ENCODE measurements at regions not wholly inside any gene's neighbourhood (a gene's known extent, or its start where the extent isn't known, plus 50 kb on each side); places are given as distances from the start of the nearest gene placed in this dataset.

DNA sequence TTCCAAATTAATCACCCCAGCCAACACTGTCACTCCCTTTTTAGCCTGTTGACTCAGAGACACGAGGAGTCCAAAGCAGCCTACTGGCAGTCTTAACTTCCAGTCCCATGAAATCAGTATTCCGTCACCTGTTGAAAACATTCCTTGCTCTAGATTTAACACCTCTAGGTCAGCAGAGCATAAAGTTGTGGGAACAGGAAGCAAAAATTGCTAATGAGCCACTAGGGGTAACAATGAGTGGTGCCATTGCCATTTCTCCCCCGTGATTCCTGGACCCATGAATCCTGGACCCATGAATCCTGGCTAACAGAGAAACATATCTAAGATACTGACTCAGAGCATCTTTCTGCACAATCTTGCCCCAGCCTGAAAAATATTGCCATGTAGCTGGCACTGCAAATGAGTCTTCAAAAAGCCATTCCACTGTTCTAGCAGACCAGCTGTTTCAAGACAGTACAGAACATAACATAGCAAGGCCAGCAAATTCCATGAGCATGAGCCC is 252.7 kb upstream of the PTER start:
- TF ChIP-seq, protein P1, sequence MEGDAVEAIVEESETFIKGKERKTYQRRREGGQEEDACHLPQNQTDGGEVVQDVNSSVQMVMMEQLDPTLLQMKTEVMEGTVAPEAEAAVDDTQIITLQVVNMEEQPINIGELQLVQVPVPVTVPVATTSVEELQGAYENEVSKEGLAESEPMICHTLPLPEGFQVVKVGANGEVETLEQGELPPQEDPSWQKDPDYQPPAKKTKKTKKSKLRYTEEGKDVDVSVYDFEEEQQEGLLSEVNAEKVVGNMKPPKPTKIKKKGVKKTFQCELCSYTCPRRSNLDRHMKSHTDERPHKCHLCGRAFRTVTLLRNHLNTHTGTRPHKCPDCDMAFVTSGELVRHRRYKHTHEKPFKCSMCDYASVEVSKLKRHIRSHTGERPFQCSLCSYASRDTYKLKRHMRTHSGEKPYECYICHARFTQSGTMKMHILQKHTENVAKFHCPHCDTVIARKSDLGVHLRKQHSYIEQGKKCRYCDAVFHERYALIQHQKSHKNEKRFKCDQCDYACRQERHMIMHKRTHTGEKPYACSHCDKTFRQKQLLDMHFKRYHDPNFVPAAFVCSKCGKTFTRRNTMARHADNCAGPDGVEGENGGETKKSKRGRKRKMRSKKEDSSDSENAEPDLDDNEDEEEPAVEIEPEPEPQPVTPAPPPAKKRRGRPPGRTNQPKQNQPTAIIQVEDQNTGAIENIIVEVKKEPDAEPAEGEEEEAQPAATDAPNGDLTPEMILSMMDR (IDR thresholded peaks at IDR 0.05) = no peak
- DNase-seq (ENCODE audit: extremely low spot score, unreplicated experiment) = no peak
- H3K4me1 Mint-ChIP-seq (ENCODE audit: unreplicated experiment) = no peaks in the 10 kb centered on the region

DNA sequence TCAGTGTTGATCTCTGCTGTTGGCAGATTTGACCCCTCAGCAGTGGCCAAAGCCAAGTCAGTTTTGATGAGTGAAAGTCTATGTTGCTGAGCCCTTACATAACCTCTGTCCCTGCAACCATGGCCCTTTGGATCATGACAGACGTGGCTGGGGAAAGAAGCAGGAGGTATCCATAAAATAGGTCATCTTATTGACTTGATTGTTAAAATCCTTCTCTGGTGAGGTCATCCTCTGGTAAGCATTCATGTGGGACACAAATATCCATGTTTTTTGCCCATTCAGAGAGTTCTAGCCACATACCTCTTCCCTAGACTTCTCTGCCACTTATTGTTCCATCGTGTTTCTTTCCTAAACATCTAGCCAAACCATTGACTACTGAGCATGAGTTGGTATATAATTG is 251.9 kb upstream of the PTER start:
- Mint-ChIP-seq H3K4me1 (ENCODE audit: unreplicated experiment) (no peaks in the 10 kb centered on the region), H3K27me3 (ENCODE audit: unreplicated experiment) (no peaks in the 10 kb centered on the region), H3K4me3 (ENCODE audit: unreplicated experiment) (no peak overlapping the region), H3K27ac (ENCODE audit: unreplicated experiment) (no peak overlapping the region), H3K9me3 (ENCODE audit: unreplicated experiment) (no peaks in the 10 kb centered on the region), H3K36me3 (ENCODE audit: unreplicated experiment) (no peaks in the 10 kb centered on the region)
- no peak for DNase-seq (ENCODE audit: extremely low spot score, unreplicated experiment)
- TF ChIP-seq, protein P1 (IDR thresholded peaks at IDR 0.05) = no peak

More for the DNA sequence above, 252.7 kb upstream of the PTER start:
- Mint-ChIP-seq H3K27me3 (ENCODE audit: unreplicated experiment) (peaks cover 3% of the 10 kb centered on the region), H3K27ac (ENCODE audit: unreplicated experiment) (no peak overlapping the region), H3K36me3 (ENCODE audit: unreplicated experiment) (no peaks in the 10 kb centered on the region), H3K9me3 (ENCODE audit: unreplicated experiment) (no peaks in the 10 kb centered on the region), H3K4me3 (ENCODE audit: unreplicated experiment) (no peak overlapping the region)

DNA sequence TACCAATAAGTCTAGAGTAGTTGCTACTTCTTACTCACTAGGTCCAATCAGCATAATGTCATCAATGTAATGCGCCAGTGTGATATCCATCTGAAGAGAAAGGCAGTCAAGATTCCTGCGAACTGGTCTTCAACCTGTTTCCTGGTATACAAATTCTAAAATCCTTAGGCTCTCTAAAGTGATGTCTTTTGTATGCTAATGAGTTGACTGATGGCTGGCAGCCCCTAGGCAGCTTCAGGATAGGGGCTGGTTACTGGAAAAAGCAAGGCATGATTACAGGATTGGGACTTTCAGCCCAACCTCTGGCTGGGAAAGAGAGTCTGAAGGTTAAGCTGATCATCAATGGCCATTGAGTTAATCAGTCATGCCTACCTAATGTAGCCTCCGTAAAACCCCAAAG is 250.2 kb upstream of the PTER start:
- H3K27ac Mint-ChIP-seq (ENCODE audit: unreplicated experiment) = no peak overlapping the region
- no peak overlapping the region for H3K4me3 Mint-ChIP-seq (ENCODE audit: unreplicated experiment)
- H3K27me3 Mint-ChIP-seq (ENCODE audit: unreplicated experiment) = no peaks in the 10 kb centered on the region
- DNase-seq (ENCODE audit: extremely low spot score, unreplicated experiment) = no peak
- TF ChIP-seq, protein P1 (IDR thresholded peaks at IDR 0.05) = no peak
- H3K36me3 Mint-ChIP-seq (ENCODE audit: unreplicated experiment) = no peaks in the 10 kb centered on the region
- H3K4me1 Mint-ChIP-seq (ENCODE audit: unreplicated experiment) = no peaks in the 10 kb centered on the region
- no peaks in the 10 kb centered on the region for H3K9me3 Mint-ChIP-seq (ENCODE audit: unreplicated experiment)

DNA sequence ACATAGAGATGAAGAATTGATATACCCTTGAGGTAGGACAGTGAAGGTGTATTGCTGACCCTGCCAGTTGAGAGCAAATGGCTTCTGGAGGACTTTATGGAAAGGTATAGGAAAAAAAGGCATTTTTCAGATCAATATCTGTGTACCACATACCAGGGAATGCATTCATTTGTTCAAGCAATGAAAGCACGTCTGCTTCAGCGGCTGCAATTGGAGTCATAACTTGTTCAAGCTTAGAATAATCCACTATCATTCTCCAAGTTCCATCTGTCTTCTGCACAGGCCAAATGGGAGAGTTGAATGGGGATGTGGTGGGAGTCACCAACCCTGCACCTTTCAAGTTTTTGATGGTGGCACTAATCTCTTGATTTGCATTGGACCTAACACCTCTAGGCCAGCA is 249.6 kb upstream of the PTER start:
- no peak overlapping the region for H3K4me3 Mint-ChIP-seq (ENCODE audit: unreplicated experiment)
- DNase-seq (ENCODE audit: extremely low spot score, unreplicated experiment) = no peak
- H3K36me3 Mint-ChIP-seq (ENCODE audit: unreplicated experiment) = no peaks in the 10 kb centered on the region
- no peaks in the 10 kb centered on the region for H3K27me3 Mint-ChIP-seq (ENCODE audit: unreplicated experiment)
- TF ChIP-seq, protein P1 (IDR thresholded peaks at IDR 0.05) = no peak
- H3K27ac Mint-ChIP-seq (ENCODE audit: unreplicated experiment) = no peak overlapping the region
- no peaks in the 10 kb centered on the region for H3K9me3 Mint-ChIP-seq (ENCODE audit: unreplicated experiment)
- no peaks in the 10 kb centered on the region for H3K4me1 Mint-ChIP-seq (ENCODE audit: unreplicated experiment)

DNA sequence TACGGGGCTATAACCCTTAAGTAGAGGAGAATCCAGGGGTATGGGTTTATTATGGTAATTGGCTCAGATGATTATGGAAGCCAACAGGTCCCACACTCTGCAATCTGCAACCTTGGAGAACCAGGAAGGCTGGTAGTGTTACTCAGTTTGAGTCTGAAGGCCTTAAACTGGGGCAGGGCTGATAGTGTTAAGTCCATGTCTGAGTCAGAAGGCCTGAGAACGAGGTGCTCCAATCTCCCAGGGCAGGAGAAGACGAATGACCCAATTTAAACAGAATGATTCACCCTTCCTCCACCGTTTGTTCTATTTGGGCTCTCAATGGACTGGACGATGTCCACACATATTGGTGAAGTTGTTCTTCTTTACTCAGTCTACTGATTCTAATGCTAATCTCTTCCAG is 244.5 kb upstream of the PTER start:
- H3K27ac Mint-ChIP-seq (ENCODE audit: unreplicated experiment) = no peak overlapping the region
- TF ChIP-seq, protein P1 (IDR thresholded peaks at IDR 0.05) = no peak
- no peaks in the 10 kb centered on the region for H3K27me3 Mint-ChIP-seq (ENCODE audit: unreplicated experiment)
- DNase-seq (ENCODE audit: extremely low spot score, unreplicated experiment) = no peak
- H3K4me3 Mint-ChIP-seq (ENCODE audit: unreplicated experiment) = no peak overlapping the region
- no peaks in the 10 kb centered on the region for H3K36me3 Mint-ChIP-seq (ENCODE audit: unreplicated experiment)
- H3K4me1 Mint-ChIP-seq (ENCODE audit: unreplicated experiment) = no peaks in the 10 kb centered on the region
- H3K9me3 Mint-ChIP-seq (ENCODE audit: unreplicated experiment) = peaks cover 5% of the 10 kb centered on the region

Measured in osteocyte (in vitro differentiated cells).